IMR-90 (cell line): ENCODE measurements at regions not wholly inside any gene's neighbourhood (a gene's known extent, or its start where the extent isn't known, plus 50 kb on each side); places are given as distances from the start of the nearest gene placed in this dataset.

Experiments used
- ATAC-seq: fragments of 200-7000 bp; cut with Tn5 transposase; 2 replicates; pipeline ENCODE4 v1.9.1; 2020; ENCODE audit warnings: low read depth, mild to moderate bottlenecking, moderate library complexity
- BruUV-seq: library from RNA; stranded (reverse); fragments of 400-500 nt; replicated peaks from 2 replicates; lab custom pipeline; 2021; lab: Mats Ljungman, UMichigan
- CTCF ChIA-PET: fragments of 300-600 bp; formaldehyde crosslinking; extraction: SDS; loops from one replicate; lab custom pipeline; 2021; ENCODE audit warnings: antibody characterized with exemption; lab: Yijun Ruan, JAX
- POLR2A ChIA-PET: fragments of 300-600 bp; sonication (Branson Sonifier 250); formaldehyde crosslinking; loops from one replicate; lab custom pipeline; 2022; ENCODE audit warnings: antibody characterized with exemption; ENCODE audit not compliant: unreplicated experiment; lab: Charles Lee
- DNase-seq: peaks from one replicate; pipeline ENCODE4 v3.0.0; 2013
- H2AFZ ChIP-seq: replicated peaks from 2 replicates; pipeline ENCODE3; 2013; ENCODE audit warnings: low read length, mild to moderate bottlenecking; ENCODE audit not compliant: poor library complexity
- H2AK5ac ChIP-seq: 2 replicates; pipeline ENCODE4 v1.6.1; 2013; ENCODE audit warnings: low read depth, low read length, inconsistent platforms
- H2AK9ac ChIP-seq: replicated peaks from 2 replicates; pipeline ENCODE3; 2013; ENCODE audit warnings: mild to moderate bottlenecking, low read depth, low read length, moderate library complexity; ENCODE audit not compliant: poor library complexity
- H2BK120ac ChIP-seq: 2 replicates; pipeline ENCODE4 v1.6.1; 2013; ENCODE audit warnings: low read depth, low read length, inconsistent platforms
- H2BK15ac ChIP-seq: 3 replicates; pipeline ENCODE4 v1.6.1; 2013; ENCODE audit warnings: low read depth, low read length, inconsistent platforms
- H2BK20ac ChIP-seq: 2 replicates; pipeline ENCODE4 v1.6.1; 2013; ENCODE audit warnings: low read depth, mild to moderate bottlenecking, inconsistent platforms, low read length, moderate library complexity
- H2BK5ac ChIP-seq: 2 replicates; pipeline ENCODE4 v1.6.1; 2013; ENCODE audit warnings: mild to moderate bottlenecking, low read depth, low read length, inconsistent platforms; ENCODE audit not compliant: poor library complexity, severe bottlenecking
- H3K14ac ChIP-seq: replicated peaks from 2 replicates; pipeline ENCODE4 v1.6.1; 2013; ENCODE audit warnings: low read depth, low read length, inconsistent platforms
- H3K18ac ChIP-seq: 2 replicates; pipeline ENCODE4 v1.6.1; 2013; ENCODE audit warnings: low read depth, low read length, control low read depth
- H3K23ac ChIP-seq: 2 replicates; pipeline ENCODE4 v1.6.1; 2013; ENCODE audit warnings: low read depth, low read length, inconsistent platforms
- H3K27ac ChIP-seq: 2 replicates; pipeline ENCODE4 v1.5.1; 2013; ENCODE audit warnings: mild to moderate bottlenecking, control low read depth, low read length; ENCODE audit not compliant: insufficient read depth
- H3K27me3 ChIP-seq: 2 replicates; pipeline ENCODE4 v1.6.1; 2013; ENCODE audit warnings: low read length; ENCODE audit not compliant: control insufficient read depth, insufficient read depth
- H3K36me3 ChIP-seq: 2 replicates; pipeline ENCODE4 v1.6.1; 2013; ENCODE audit warnings: low read length, mixed read lengths; ENCODE audit not compliant: control insufficient read depth, insufficient read depth
- H3K4ac ChIP-seq: 2 replicates; pipeline ENCODE4 v1.6.1; 2013; ENCODE audit warnings: low read depth, low read length, inconsistent platforms
- H3K4me1 ChIP-seq: 2 replicates; pipeline ENCODE4 v1.6.1; 2013; ENCODE audit warnings: low read length, mixed read lengths; ENCODE audit not compliant: control insufficient read depth, insufficient read depth
- H3K4me2 ChIP-seq: 2 replicates; pipeline ENCODE4 v1.6.1; 2013; ENCODE audit warnings: low read depth, mild to moderate bottlenecking, control low read depth, low read length, moderate library complexity
- H3K4me3 ChIP-seq: 2 replicates; pipeline ENCODE4 v1.5.1; 2013; ENCODE audit warnings: low read depth, mild to moderate bottlenecking, control low read depth, low read length, moderate library complexity; ENCODE audit not compliant: insufficient read depth
- H3K56ac ChIP-seq: 2 replicates; pipeline ENCODE4 v1.6.1; 2013; ENCODE audit warnings: low read length, inconsistent platforms; ENCODE audit not compliant: insufficient read depth; ENCODE audit errors: extremely low read depth
- H3K79me1 ChIP-seq, 2 experiments: 2 replicates each; pipeline ENCODE4 v1.6.1; 2013; ENCODE audit warnings: low read length in 2 of 2, inconsistent platforms in 1 of 2, low read depth in 1 of 2
- H3K9ac ChIP-seq: 2 replicates; pipeline ENCODE4 v1.6.1; 2013; ENCODE audit warnings: low read depth, low read length, control low read depth
- H3K9me1 ChIP-seq: 2 replicates; pipeline ENCODE4 v1.6.1; 2013; ENCODE audit warnings: low read length, inconsistent platforms; ENCODE audit not compliant: insufficient read depth
- H3K9me3 ChIP-seq: 2 replicates; pipeline ENCODE4 v1.6.1; 2013; ENCODE audit warnings: low read length; ENCODE audit not compliant: control insufficient read depth, insufficient read depth
- H4K20me1 ChIP-seq: 2 replicates; pipeline ENCODE4 v1.6.1; 2013; ENCODE audit warnings: low read length, inconsistent platforms; ENCODE audit not compliant: insufficient read depth
- H4K5ac ChIP-seq: 2 replicates; pipeline ENCODE4 v1.6.1; 2013; ENCODE audit warnings: mild to moderate bottlenecking, low read depth, low read length, control low read depth
- H4K8ac ChIP-seq, 2 experiments: 2 replicates each; pipeline ENCODE4 v1.6.1; 2013; ENCODE audit warnings: low read depth in 2 of 2, low read length in 2 of 2, control low read depth in 1 of 2, inconsistent platforms in 1 of 2
- H4K91ac ChIP-seq: 2 replicates; pipeline ENCODE4 v1.6.1; 2013; ENCODE audit warnings: low read depth, low read length, inconsistent platforms; ENCODE audit not compliant: insufficient read depth
- CHD1 ChIP-seq: IDR thresholded peaks from 2 replicates; pipeline ENCODE4 v1.6.1; 2012; ENCODE audit warnings: low read depth, low read length, improper control_type of control experiment
- MXI1 ChIP-seq: IDR thresholded peaks from 2 replicates; pipeline ENCODE4 v1.6.1; 2012; ENCODE audit warnings: low read depth, mild to moderate bottlenecking, low read length, moderate library complexity, borderline replicate concordance
- POLR2A ChIP-seq: IDR thresholded peaks from 2 replicates; pipeline ENCODE4 v1.6.1; 2012; ENCODE audit warnings: mild to moderate bottlenecking, low read depth, low read length
- WGBS, 2 experiments: methylation state at CpG; one replicate each; pipeline versions ENCODE4 v1.1.5 to v1.1.7; 2013; ENCODE audit warnings: missing lambda C conversion rate in 2 of 2; ENCODE audit not compliant: insufficient read length in 1 of 2; ENCODE audit errors: extremely low coverage in 2 of 2; 5-methylcytosine and 5-hydroxymethylcytosine counted together
- dilution Hi-C: fragments of 300-500 bp; cut with HindIII; formaldehyde crosslinking; loops from one replicate; pipeline ENCODE4 v1.14.3; 2018; ENCODE audit warnings: low sequenced_read_pairs; ENCODE audit not compliant: unreplicated experiment
- in situ Hi-C: fragments of 300-500 bp; cut with MboI; formaldehyde crosslinking; loops from 3 replicates; pipeline ENCODE4 v1.14.3; 2019; ENCODE audit warnings: low sequenced_read_pairs, inconsistent platforms, mixed read lengths
- intact Hi-C: fragments of 100-400 bp; cut with micrococcal nuclease; formaldehyde crosslinking; loops from 2 replicates; pipeline ENCODE4 v1.10.0; 2022

DNA sequence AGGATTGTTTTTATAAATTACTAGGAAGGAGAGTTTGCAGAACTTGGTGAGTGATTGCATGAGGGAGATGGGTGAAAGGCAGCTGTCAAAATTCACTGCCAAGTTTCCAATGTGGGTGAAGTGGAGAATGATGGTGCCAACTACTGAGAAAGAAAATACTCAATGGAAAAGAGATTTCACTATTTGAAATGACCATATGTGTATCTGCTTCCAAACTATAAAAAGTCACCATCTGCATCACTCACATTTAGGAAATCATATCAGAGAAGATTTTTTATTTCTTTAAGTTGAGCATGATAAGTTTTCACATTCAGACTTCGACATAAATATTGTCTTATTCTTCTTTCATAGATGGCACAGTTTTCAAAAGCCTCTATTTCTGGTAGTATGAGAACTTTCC, 570.0 kb upstream of the DSEL start:
- H2AFZ ChIP-seq = no peak overlapping the region
- no TSS peak for BruUV-seq
- in situ Hi-C loops (no loop called here), dilution Hi-C loops (no loop called here), intact Hi-C loops (no loop called here)
- no peak overlapping the region for H2BK5ac ChIP-seq
- no peak overlapping the region for H3K4me3 ChIP-seq
- H3K4me2 ChIP-seq = no peak overlapping the region
- H2AK9ac ChIP-seq = no peak overlapping the region
- H4K20me1 ChIP-seq = no peaks in the 10 kb centered on the region
- no peak overlapping the region for H2BK120ac ChIP-seq
- no peaks in the 10 kb centered on the region for H3K79me1 ChIP-seq
- H4K8ac ChIP-seq = no peak overlapping the region
- H3K36me3 ChIP-seq = no peaks in the 10 kb centered on the region
- H3K23ac ChIP-seq = no peak overlapping the region
- no peak overlapping the region for H4K91ac ChIP-seq
- no peak for ATAC-seq
- no peak overlapping the region for H3K18ac ChIP-seq
- DNase-seq = no peak
- H3K9me1 ChIP-seq = no peaks in the 10 kb centered on the region
- no peak overlapping the region for H3K9ac ChIP-seq
- H2AK5ac ChIP-seq = no peak overlapping the region
- H3K4me1 ChIP-seq = no peaks in the 10 kb centered on the region; the same call in 1 of the 2 replicates
- no peak overlapping the region for H3K4ac ChIP-seq
- WGBS, 2 experiments = no CpG with 5 or more reads among the region's 1 CpG
- POLR2A ChIA-PET = no interaction called here
- CTCF ChIA-PET = no interaction called here
- no peak overlapping the region for H3K27ac ChIP-seq
- H3K14ac ChIP-seq = no peak overlapping the region
- H3K9me3 ChIP-seq = no peaks in the 10 kb centered on the region
- H2BK15ac ChIP-seq = no peak overlapping the region
- no peak for TF ChIP-seq MXI1
- no peak for TF ChIP-seq CHD1
- TF ChIP-seq POLR2A = no peak
- H4K5ac ChIP-seq = no peak overlapping the region
- no peak overlapping the region for H2BK20ac ChIP-seq
- H3K56ac ChIP-seq = no peak overlapping the region
- no peaks in the 10 kb centered on the region for H3K27me3 ChIP-seq
